ENCODE measurements at regions not wholly inside any gene's neighbourhood (a gene's known extent, or its start where the extent isn't known, plus 50 kb on each side); places are given as distances from the start of the nearest gene placed in this dataset.

DNA sequence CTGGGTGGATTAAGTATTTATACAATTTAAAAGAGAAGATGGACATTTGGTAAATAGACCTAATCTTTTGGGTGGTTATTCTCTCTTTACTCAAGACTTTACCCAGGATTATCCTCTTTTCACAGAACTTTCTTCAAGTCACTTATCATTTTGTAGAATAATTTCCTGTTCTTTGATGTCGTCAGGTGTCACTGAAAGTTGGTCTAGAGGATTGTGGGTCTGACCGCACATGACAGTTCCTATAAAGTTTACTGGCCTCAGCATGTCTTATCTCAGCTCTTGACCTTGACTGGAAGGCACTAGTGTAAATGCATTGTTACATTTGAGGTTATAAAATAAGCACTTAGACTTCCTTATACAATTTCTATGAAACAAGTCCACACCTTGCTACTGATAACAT, 139.9 kb upstream of the SLC4A4 start:
- Histone ChIP-seq H3K27ac (ENCODE audit: low read depth, low read length) (no peak overlapping the region), H3K36me3 (ENCODE audit: insufficient read depth, low read length) (no peaks in the 10 kb centered on the region), H3K27me3 (ENCODE audit: insufficient read depth, low read length, poor library complexity, severe bottlenecking) (no peaks in the 10 kb centered on the region), H3K4me1 (ENCODE audit: insufficient read depth, low read length) (peaks cover 6% of the 10 kb centered on the region), H3K4me3 (ENCODE audit: low read length) (no peak overlapping the region), H3K9me3 (ENCODE audit: low read length) (no peaks in the 10 kb centered on the region)
- H3K4me3 Mint-ChIP-seq = peak overlapping the region in 6 of 7 donors; percentile 5 to 44 (median 38)
- peak in 1 of 5 donors; percentile 43 for DNase-seq
- peaks cover 0 to 3% of the 10 kb centered on the region in 2 donors for H3K27me3 Mint-ChIP-seq
- H3K27ac Mint-ChIP-seq = peak overlapping the region; percentile 2 to 76 (median 36)
- H3K4me1 Mint-ChIP-seq = peaks cover 24 to 28% (median 27%) of the 10 kb centered on the region in 3 donors
- no peaks in the 10 kb centered on the region for H3K36me3 Mint-ChIP-seq
- ChIA-PET POLR2A (interaction anchor here (1.3 to 1.7 kb wide), 2 partner anchors 12 to 13 kb away, joined by 3 to 5 read pairs; no protein-coding TSS in a partner anchor), CTCF (interaction anchor here (1.0 kb wide), 1 partner anchor 14 kb away, joined by 3 read pairs; no protein-coding TSS in a partner anchor)
- H3K9me3 Mint-ChIP-seq = no peaks in the 10 kb centered on the region

DNA sequence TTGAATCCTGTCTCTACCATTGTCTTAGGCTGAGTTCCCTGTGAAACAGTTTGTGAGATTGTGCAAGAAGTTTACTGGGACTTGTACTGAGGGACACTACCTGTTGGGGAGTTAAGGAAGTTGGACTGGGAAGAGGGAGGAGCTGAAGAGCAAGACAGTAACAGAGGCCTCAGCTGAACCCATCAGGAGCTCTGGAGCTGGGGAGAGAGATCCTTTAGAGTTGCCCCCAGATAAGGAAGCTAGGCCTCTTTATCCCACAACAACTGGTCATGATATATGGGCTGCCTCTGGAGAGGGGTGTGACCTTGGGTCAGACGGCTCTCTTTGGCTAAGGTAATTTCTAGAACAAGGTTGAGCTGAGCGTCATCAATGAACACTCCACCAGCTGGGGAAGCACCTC, 137.8 kb upstream of the SLC4A4 start:
- no peaks in the 10 kb centered on the region for H3K27me3 ChIP-seq (ENCODE audit: insufficient read depth, low read length, poor library complexity, severe bottlenecking)
- H3K4me1 ChIP-seq (ENCODE audit: insufficient read depth, low read length) = peaks cover 6% of the 10 kb centered on the region
- Mint-ChIP-seq H3K36me3 (no peaks in the 10 kb centered on the region), H3K27me3 (peaks cover 0 to 3% of the 10 kb centered on the region in 2 donors), H3K9me3 (no peaks in the 10 kb centered on the region), H3K4me3 (no peak overlapping the region), H3K27ac (peak overlapping the region in 5 of 8 donors; percentile 11 to 94 (median 58)), H3K4me1 (peaks cover 27 to 31% (median 30%) of the 10 kb centered on the region in 3 donors)
- CTCF ChIA-PET = interaction anchor here (1.1 kb wide), 1 partner anchor 30 kb away, joined by 3 read pairs; no protein-coding TSS in a partner anchor
- POLR2A ChIA-PET = no interaction called here
- H3K4me3 ChIP-seq (ENCODE audit: low read length) = no peak overlapping the region
- no peak overlapping the region for H3K27ac ChIP-seq (ENCODE audit: low read depth, low read length)
- H3K9me3 ChIP-seq (ENCODE audit: low read length) = no peaks in the 10 kb centered on the region
- H3K36me3 ChIP-seq (ENCODE audit: insufficient read depth, low read length) = no peaks in the 10 kb centered on the region
- no peak for DNase-seq

DNA sequence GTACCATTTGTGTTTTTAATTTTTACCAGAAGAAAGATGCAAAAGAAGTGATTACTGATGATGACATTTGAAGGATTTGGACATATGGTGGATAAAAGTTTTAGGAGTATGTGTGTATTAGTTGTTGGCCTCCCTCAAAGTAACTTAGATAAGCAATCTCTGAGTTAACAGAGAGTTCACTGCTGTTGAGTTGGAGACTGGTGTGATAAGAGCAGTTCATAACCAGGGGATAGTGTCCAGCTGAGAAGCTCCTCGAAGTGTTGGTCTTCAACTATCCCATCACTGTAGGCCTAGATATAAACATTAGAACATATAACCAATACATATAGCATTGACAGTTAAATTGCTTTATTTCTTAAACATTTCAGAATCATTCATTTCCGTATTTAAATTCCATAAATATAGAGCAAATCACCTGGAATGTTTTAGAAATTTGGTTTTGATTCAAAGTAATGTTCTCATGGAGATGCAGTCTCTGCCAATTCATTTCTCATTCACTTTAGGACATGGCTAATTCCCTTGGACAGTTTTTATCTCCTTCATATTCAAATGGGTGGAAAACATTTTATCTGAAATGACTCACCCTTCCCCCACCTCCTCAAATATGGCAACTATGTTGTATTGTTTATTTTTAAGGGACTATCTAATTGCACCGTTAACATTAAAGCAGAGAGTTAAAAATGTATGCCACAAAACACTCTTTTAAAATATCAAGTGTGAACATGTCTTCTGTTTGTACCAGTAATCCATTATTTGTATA, 136.8 kb upstream of the SLC4A4 start:
- Mint-ChIP-seq H3K27ac (peak overlapping the region in 2 of 8 donors; percentile 28 to 84), H3K27me3 (peaks cover 0 to 3% of the 10 kb centered on the region in 2 donors), H3K9me3 (no peaks in the 10 kb centered on the region), H3K36me3 (no peaks in the 10 kb centered on the region), H3K4me1 (peaks cover 27 to 31% (median 30%) of the 10 kb centered on the region in 3 donors), H3K4me3 (no peak overlapping the region)
- Histone ChIP-seq H3K36me3 (ENCODE audit: insufficient read depth, low read length) (no peaks in the 10 kb centered on the region), H3K4me3 (ENCODE audit: low read length) (no peak overlapping the region), H3K4me1 (ENCODE audit: insufficient read depth, low read length) (peaks cover 6% of the 10 kb centered on the region), H3K27me3 (ENCODE audit: insufficient read depth, low read length, poor library complexity, severe bottlenecking) (no peaks in the 10 kb centered on the region), H3K27ac (ENCODE audit: low read depth, low read length) (no peak overlapping the region), H3K9me3 (ENCODE audit: low read length) (no peaks in the 10 kb centered on the region)
- POLR2A ChIA-PET = no interaction called here
- CTCF ChIA-PET = interaction anchor here (1.1 kb wide), 1 partner anchor 29 kb away, joined by 3 read pairs; no protein-coding TSS in a partner anchor
- DNase-seq = no peak

DNA sequence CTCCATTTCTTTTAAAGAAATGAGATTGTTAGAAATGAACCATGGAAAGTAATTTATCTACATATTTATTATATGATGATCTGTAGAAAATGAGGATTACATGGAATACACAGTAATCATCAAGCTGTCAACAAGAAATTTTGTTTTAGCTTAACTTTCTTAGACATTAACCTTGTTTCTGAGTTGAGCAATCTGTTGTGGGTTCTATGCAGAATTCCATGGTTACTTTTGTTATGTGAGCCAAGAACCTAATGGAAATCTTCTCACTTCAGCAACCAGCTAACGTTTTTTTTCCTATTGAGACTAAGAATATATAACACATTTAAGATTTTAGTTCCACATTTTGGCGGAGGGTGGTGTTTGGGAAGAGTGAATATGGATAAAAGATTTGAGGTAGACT, 136.1 kb upstream of the SLC4A4 start:
- peaks cover 6% of the 10 kb centered on the region for H3K4me1 ChIP-seq (ENCODE audit: insufficient read depth, low read length)
- H3K27ac ChIP-seq (ENCODE audit: low read depth, low read length) = no peak overlapping the region
- H3K4me3 ChIP-seq (ENCODE audit: low read length) = no peak overlapping the region
- DNase-seq = no peak
- H3K36me3 Mint-ChIP-seq = no peaks in the 10 kb centered on the region
- peaks cover 27 to 31% (median 30%) of the 10 kb centered on the region in 3 donors for H3K4me1 Mint-ChIP-seq
- H3K27ac Mint-ChIP-seq = no peak overlapping the region
- H3K9me3 Mint-ChIP-seq = no peaks in the 10 kb centered on the region
- POLR2A ChIA-PET = no interaction called here
- CTCF ChIA-PET = no interaction called here
- H3K27me3 Mint-ChIP-seq = peaks cover 0 to 3% of the 10 kb centered on the region in 2 donors
- H3K9me3 ChIP-seq (ENCODE audit: low read length) = no peaks in the 10 kb centered on the region
- no peaks in the 10 kb centered on the region for H3K27me3 ChIP-seq (ENCODE audit: insufficient read depth, low read length, poor library complexity, severe bottlenecking)
- H3K36me3 ChIP-seq (ENCODE audit: insufficient read depth, low read length) = no peaks in the 10 kb centered on the region
- no peak overlapping the region for H3K4me3 Mint-ChIP-seq

DNA sequence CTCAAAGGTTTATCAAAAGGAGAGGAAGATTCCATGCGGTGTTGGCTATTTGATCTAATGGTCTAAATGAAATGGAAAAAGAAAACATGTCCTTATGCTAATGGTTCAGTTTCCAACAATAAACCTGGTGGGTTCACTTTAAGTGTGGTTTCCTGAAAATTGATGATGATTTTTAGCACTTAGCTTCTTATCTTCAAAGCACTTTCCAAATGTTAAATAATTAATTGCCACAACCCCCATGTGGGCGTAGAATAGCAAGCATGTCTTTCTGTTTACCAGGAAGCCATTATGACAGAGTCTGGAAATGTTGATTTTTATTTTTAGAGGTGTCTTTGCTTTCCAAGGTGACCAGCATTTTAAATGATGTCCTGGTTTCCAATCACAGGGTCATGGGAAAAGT, 134.8 kb upstream of the SLC4A4 start:
- no peak overlapping the region for H3K27ac Mint-ChIP-seq
- H3K9me3 Mint-ChIP-seq = no peaks in the 10 kb centered on the region
- no peaks in the 10 kb centered on the region for H3K36me3 Mint-ChIP-seq
- peaks cover 18 to 24% (median 20%) of the 10 kb centered on the region in 3 donors for H3K4me1 Mint-ChIP-seq
- ChIA-PET POLR2A (no interaction called here), CTCF (no interaction called here)
- H3K4me3 Mint-ChIP-seq = no peak overlapping the region
- Histone ChIP-seq H3K27me3 (ENCODE audit: insufficient read depth, low read length, poor library complexity, severe bottlenecking) (no peaks in the 10 kb centered on the region), H3K36me3 (ENCODE audit: insufficient read depth, low read length) (no peaks in the 10 kb centered on the region), H3K4me1 (ENCODE audit: insufficient read depth, low read length) (peaks cover 4% of the 10 kb centered on the region), H3K27ac (ENCODE audit: low read depth, low read length) (no peak overlapping the region), H3K9me3 (ENCODE audit: low read length) (no peaks in the 10 kb centered on the region), H3K4me3 (ENCODE audit: low read length) (no peak overlapping the region)
- no peak for DNase-seq
- H3K27me3 Mint-ChIP-seq = peaks cover 0 to 3% of the 10 kb centered on the region in 2 donors

DNA sequence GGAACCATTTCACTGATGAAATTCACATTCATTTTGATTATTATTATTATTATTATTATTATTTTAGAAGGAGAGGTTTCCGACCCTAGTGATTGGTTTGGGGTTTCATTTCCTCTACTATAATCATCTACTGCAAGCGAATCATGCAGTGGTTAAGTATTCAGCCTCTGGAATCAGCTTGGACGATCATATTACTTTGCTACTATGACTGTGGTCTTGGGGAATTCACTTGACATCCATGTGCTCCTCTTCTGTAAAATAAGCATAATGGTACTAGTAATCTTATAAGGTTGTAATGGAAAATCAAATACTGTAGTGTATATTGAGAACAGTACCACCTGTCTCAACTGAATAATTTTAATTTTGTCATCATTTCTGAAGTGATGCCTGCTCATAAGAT, 132.1 kb upstream of the SLC4A4 start:
- DNase-seq = no peak
- Mint-ChIP-seq H3K4me3 (no peak overlapping the region), H3K4me1 (peaks cover 4 to 7% (median 7%) of the 10 kb centered on the region in 3 donors), H3K9me3 (no peaks in the 10 kb centered on the region), H3K27me3 (peaks cover 0 to 3% of the 10 kb centered on the region in 2 donors), H3K27ac (no peak overlapping the region), H3K36me3 (no peaks in the 10 kb centered on the region)
- Histone ChIP-seq H3K27ac (ENCODE audit: low read depth, low read length) (no peak overlapping the region), H3K4me1 (ENCODE audit: insufficient read depth, low read length) (no peaks in the 10 kb centered on the region), H3K36me3 (ENCODE audit: insufficient read depth, low read length) (no peaks in the 10 kb centered on the region), H3K9me3 (ENCODE audit: low read length) (no peaks in the 10 kb centered on the region), H3K27me3 (ENCODE audit: insufficient read depth, low read length, poor library complexity, severe bottlenecking) (no peaks in the 10 kb centered on the region), H3K4me3 (ENCODE audit: low read length) (no peak overlapping the region)
- ChIA-PET CTCF (no interaction called here), POLR2A (no interaction called here)

DNA sequence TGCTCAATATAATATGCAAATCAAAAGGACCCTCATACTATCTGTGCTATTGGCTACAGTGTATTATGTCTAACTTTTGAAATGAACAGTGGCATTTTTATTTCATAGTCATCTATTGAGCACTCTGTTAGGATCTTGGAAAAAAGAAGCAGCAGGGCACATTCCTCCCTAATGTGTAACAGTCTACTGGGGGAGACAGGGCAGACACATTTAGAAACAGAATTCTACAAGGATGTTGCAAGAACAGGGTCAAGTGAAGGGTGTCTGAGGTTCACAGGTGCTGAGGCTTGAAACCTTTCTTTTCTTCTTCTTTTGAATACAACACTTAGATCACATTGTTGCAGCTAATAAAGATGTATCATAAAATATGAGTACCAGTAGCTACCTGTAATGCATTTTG, 129.7 kb upstream of the SLC4A4 start:
- H3K27ac ChIP-seq (ENCODE audit: low read depth, low read length) = no peak overlapping the region
- ChIA-PET POLR2A (no interaction called here), CTCF (no interaction called here)
- H3K4me3 ChIP-seq (ENCODE audit: low read length) = no peak overlapping the region
- H3K4me3 Mint-ChIP-seq = no peak overlapping the region
- H3K36me3 Mint-ChIP-seq = peaks cover 0 to 7% (median 0%) of the 10 kb centered on the region in 3 donors
- H3K4me1 Mint-ChIP-seq = peaks cover 2 to 4% (median 4%) of the 10 kb centered on the region in 3 donors
- H3K27me3 ChIP-seq (ENCODE audit: insufficient read depth, low read length, poor library complexity, severe bottlenecking) = no peaks in the 10 kb centered on the region
- peaks cover 0 to 2% of the 10 kb centered on the region in 2 donors for H3K27me3 Mint-ChIP-seq
- no peak for DNase-seq
- H3K9me3 ChIP-seq (ENCODE audit: low read length) = no peaks in the 10 kb centered on the region
- peaks cover 0 to 3% (median 0%) of the 10 kb centered on the region in 5 donors for H3K9me3 Mint-ChIP-seq
- no peaks in the 10 kb centered on the region for H3K36me3 ChIP-seq (ENCODE audit: insufficient read depth, low read length)
- no peaks in the 10 kb centered on the region for H3K4me1 ChIP-seq (ENCODE audit: insufficient read depth, low read length)
- H3K27ac Mint-ChIP-seq = no peak overlapping the region

DNA sequence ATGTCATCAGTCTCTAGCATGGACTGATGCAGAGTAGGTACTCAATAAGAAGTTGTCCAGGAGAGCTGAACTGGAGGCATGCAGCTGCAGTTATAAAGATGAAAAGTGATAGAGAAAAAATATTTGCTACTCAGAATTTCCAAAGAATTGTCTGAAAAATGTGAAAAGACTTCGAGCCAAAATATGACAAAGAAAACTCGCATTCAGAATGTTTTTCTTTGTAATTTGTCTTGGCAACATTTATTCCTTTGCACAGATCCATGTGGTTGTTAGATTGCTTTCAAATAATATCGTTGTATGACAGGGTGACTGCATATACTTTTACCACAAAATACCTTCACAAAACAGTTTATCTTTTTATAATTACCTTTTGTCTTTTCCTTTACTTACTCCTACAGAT, 128.0 kb upstream of the SLC4A4 start:
- no peaks in the 10 kb centered on the region for H3K4me1 ChIP-seq (ENCODE audit: insufficient read depth, low read length)

More for the DNA sequence above, 128.0 kb upstream of the SLC4A4 start:
- no peak overlapping the region for H3K27ac Mint-ChIP-seq
- peaks cover 0 to 2% of the 10 kb centered on the region in 2 donors for H3K27me3 Mint-ChIP-seq
- Histone ChIP-seq H3K27me3 (ENCODE audit: insufficient read depth, low read length, poor library complexity, severe bottlenecking) (no peaks in the 10 kb centered on the region), H3K4me3 (ENCODE audit: low read length) (no peak overlapping the region), H3K27ac (ENCODE audit: low read depth, low read length) (no peak overlapping the region), H3K9me3 (ENCODE audit: low read length) (no peaks in the 10 kb centered on the region), H3K36me3 (ENCODE audit: insufficient read depth, low read length) (no peaks in the 10 kb centered on the region)
- DNase-seq = no peak
- H3K4me1 Mint-ChIP-seq = peaks cover 0 to 4% (median 0%) of the 10 kb centered on the region in 3 donors
- peaks cover 0 to 12% (median 0%) of the 10 kb centered on the region in 3 donors for H3K36me3 Mint-ChIP-seq
- ChIA-PET CTCF (no interaction called here), POLR2A (no interaction called here)
- no peak overlapping the region for H3K4me3 Mint-ChIP-seq
- peaks cover 0 to 3% (median 0%) of the 10 kb centered on the region in 5 donors for H3K9me3 Mint-ChIP-seq
